IMR-90 (cell line): ENCODE measurements at regions not wholly inside any gene's neighbourhood (a gene's known extent, or its start where the extent isn't known, plus 50 kb on each side); places are given as distances from the start of the nearest gene placed in this dataset.

Experiments
- ATAC-seq: fragments of 200-7000 bp; cut with Tn5 transposase; 2 replicates; pipeline ENCODE4 v1.9.1; 2020; ENCODE audit warnings: low read depth, mild to moderate bottlenecking, moderate library complexity
- BruUV-seq: library from RNA; stranded (reverse); fragments of 400-500 nt; replicated peaks from 2 replicates; lab custom pipeline; 2021; lab: Mats Ljungman, UMichigan
- CTCF ChIA-PET: fragments of 300-600 bp; formaldehyde crosslinking; extraction: SDS; loops from one replicate; lab custom pipeline; 2021; ENCODE audit warnings: antibody characterized with exemption; lab: Yijun Ruan, JAX
- POLR2A ChIA-PET: fragments of 300-600 bp; sonication (Branson Sonifier 250); formaldehyde crosslinking; loops from one replicate; lab custom pipeline; 2022; ENCODE audit warnings: antibody characterized with exemption; ENCODE audit not compliant: unreplicated experiment; lab: Charles Lee
- DNase-seq: peaks from one replicate; pipeline ENCODE4 v3.0.0; 2013
- H2AFZ ChIP-seq: replicated peaks from 2 replicates; pipeline ENCODE3; 2013; ENCODE audit warnings: low read length, mild to moderate bottlenecking; ENCODE audit not compliant: poor library complexity
- H2AK5ac ChIP-seq: 2 replicates; pipeline ENCODE4 v1.6.1; 2013; ENCODE audit warnings: low read depth, low read length, inconsistent platforms
- H2AK9ac ChIP-seq: replicated peaks from 2 replicates; pipeline ENCODE3; 2013; ENCODE audit warnings: mild to moderate bottlenecking, low read depth, low read length, moderate library complexity; ENCODE audit not compliant: poor library complexity
- H2BK120ac ChIP-seq: 2 replicates; pipeline ENCODE4 v1.6.1; 2013; ENCODE audit warnings: low read depth, low read length, inconsistent platforms
- H2BK15ac ChIP-seq: 3 replicates; pipeline ENCODE4 v1.6.1; 2013; ENCODE audit warnings: low read depth, low read length, inconsistent platforms
- H2BK20ac ChIP-seq: 2 replicates; pipeline ENCODE4 v1.6.1; 2013; ENCODE audit warnings: low read depth, mild to moderate bottlenecking, inconsistent platforms, low read length, moderate library complexity
- H2BK5ac ChIP-seq: 2 replicates; pipeline ENCODE4 v1.6.1; 2013; ENCODE audit warnings: mild to moderate bottlenecking, low read depth, low read length, inconsistent platforms; ENCODE audit not compliant: poor library complexity, severe bottlenecking
- H3K14ac ChIP-seq: replicated peaks from 2 replicates; pipeline ENCODE4 v1.6.1; 2013; ENCODE audit warnings: low read depth, low read length, inconsistent platforms
- H3K18ac ChIP-seq: 2 replicates; pipeline ENCODE4 v1.6.1; 2013; ENCODE audit warnings: low read depth, low read length, control low read depth
- H3K23ac ChIP-seq: 2 replicates; pipeline ENCODE4 v1.6.1; 2013; ENCODE audit warnings: low read depth, low read length, inconsistent platforms
- H3K27ac ChIP-seq: 2 replicates; pipeline ENCODE4 v1.5.1; 2013; ENCODE audit warnings: mild to moderate bottlenecking, control low read depth, low read length; ENCODE audit not compliant: insufficient read depth
- H3K27me3 ChIP-seq: 2 replicates; pipeline ENCODE4 v1.6.1; 2013; ENCODE audit warnings: low read length; ENCODE audit not compliant: control insufficient read depth, insufficient read depth
- H3K36me3 ChIP-seq: 2 replicates; pipeline ENCODE4 v1.6.1; 2013; ENCODE audit warnings: low read length, mixed read lengths; ENCODE audit not compliant: control insufficient read depth, insufficient read depth
- H3K4ac ChIP-seq: 2 replicates; pipeline ENCODE4 v1.6.1; 2013; ENCODE audit warnings: low read depth, low read length, inconsistent platforms
- H3K4me1 ChIP-seq: 2 replicates; pipeline ENCODE4 v1.6.1; 2013; ENCODE audit warnings: low read length, mixed read lengths; ENCODE audit not compliant: control insufficient read depth, insufficient read depth
- H3K4me2 ChIP-seq: 2 replicates; pipeline ENCODE4 v1.6.1; 2013; ENCODE audit warnings: low read depth, mild to moderate bottlenecking, control low read depth, low read length, moderate library complexity
- H3K4me3 ChIP-seq: 2 replicates; pipeline ENCODE4 v1.5.1; 2013; ENCODE audit warnings: low read depth, mild to moderate bottlenecking, control low read depth, low read length, moderate library complexity; ENCODE audit not compliant: insufficient read depth
- H3K56ac ChIP-seq: 2 replicates; pipeline ENCODE4 v1.6.1; 2013; ENCODE audit warnings: low read length, inconsistent platforms; ENCODE audit not compliant: insufficient read depth; ENCODE audit errors: extremely low read depth
- H3K79me1 ChIP-seq, 2 experiments: 2 replicates each; pipeline ENCODE4 v1.6.1; 2013; ENCODE audit warnings: low read length in 2 of 2, inconsistent platforms in 1 of 2, low read depth in 1 of 2
- H3K9ac ChIP-seq: 2 replicates; pipeline ENCODE4 v1.6.1; 2013; ENCODE audit warnings: low read depth, low read length, control low read depth
- H3K9me1 ChIP-seq: 2 replicates; pipeline ENCODE4 v1.6.1; 2013; ENCODE audit warnings: low read length, inconsistent platforms; ENCODE audit not compliant: insufficient read depth
- H3K9me3 ChIP-seq: 2 replicates; pipeline ENCODE4 v1.6.1; 2013; ENCODE audit warnings: low read length; ENCODE audit not compliant: control insufficient read depth, insufficient read depth
- H4K20me1 ChIP-seq: 2 replicates; pipeline ENCODE4 v1.6.1; 2013; ENCODE audit warnings: low read length, inconsistent platforms; ENCODE audit not compliant: insufficient read depth
- H4K5ac ChIP-seq: 2 replicates; pipeline ENCODE4 v1.6.1; 2013; ENCODE audit warnings: mild to moderate bottlenecking, low read depth, low read length, control low read depth
- H4K8ac ChIP-seq, 2 experiments: 2 replicates each; pipeline ENCODE4 v1.6.1; 2013; ENCODE audit warnings: low read depth in 2 of 2, low read length in 2 of 2, control low read depth in 1 of 2, inconsistent platforms in 1 of 2
- H4K91ac ChIP-seq: 2 replicates; pipeline ENCODE4 v1.6.1; 2013; ENCODE audit warnings: low read depth, low read length, inconsistent platforms; ENCODE audit not compliant: insufficient read depth
- BHLHE40 ChIP-seq: fragments of 150-350 bp; IDR thresholded peaks from 2 replicates; pipeline ENCODE4 v1.6.1; 2016; ENCODE audit warnings: mild to moderate bottlenecking, low read depth, low read length
- CEBPB ChIP-seq: IDR thresholded peaks from 2 replicates; pipeline ENCODE4 v1.6.1; 2012; ENCODE audit warnings: low read depth, low read length, improper control_type of control experiment
- CHD1 ChIP-seq: IDR thresholded peaks from 2 replicates; pipeline ENCODE4 v1.6.1; 2012; ENCODE audit warnings: low read depth, low read length, improper control_type of control experiment
- FOS ChIP-seq: fragments of 150-350 bp; IDR thresholded peaks from 2 replicates; pipeline ENCODE4 v1.6.1; 2016; ENCODE audit warnings: low read depth, low read length
- MAFK ChIP-seq: IDR thresholded peaks from 2 replicates; pipeline ENCODE4 v1.6.1; 2012; ENCODE audit warnings: low read depth, low read length, improper control_type of control experiment
- MAZ ChIP-seq: IDR thresholded peaks from 2 replicates; pipeline ENCODE4 v1.6.1; 2012; ENCODE audit warnings: low read depth, mild to moderate bottlenecking, low read length, improper control_type of control experiment, moderate library complexity, borderline replicate concordance
- MXI1 ChIP-seq: IDR thresholded peaks from 2 replicates; pipeline ENCODE4 v1.6.1; 2012; ENCODE audit warnings: low read depth, mild to moderate bottlenecking, low read length, moderate library complexity, borderline replicate concordance
- NFE2L2 ChIP-seq: fragments of 150-350 bp; IDR thresholded peaks from 2 replicates; pipeline ENCODE4 v1.6.1; 2016; ENCODE audit warnings: low read depth, mild to moderate bottlenecking, low read length
- POLR2A ChIP-seq: IDR thresholded peaks from 2 replicates; pipeline ENCODE4 v1.6.1; 2012; ENCODE audit warnings: mild to moderate bottlenecking, low read depth, low read length
- RAD21 ChIP-seq: IDR thresholded peaks from 2 replicates; pipeline ENCODE4 v1.6.1; 2012; ENCODE audit warnings: low read length, improper control_type of control experiment
- RCOR1 ChIP-seq: IDR thresholded peaks from 2 replicates; pipeline ENCODE4 v1.6.1; 2012; ENCODE audit warnings: mild to moderate bottlenecking, low read length, improper control_type of control experiment; ENCODE audit not compliant: insufficient replicate concordance
- RFX5 ChIP-seq: IDR thresholded peaks from 2 replicates; pipeline ENCODE4 v1.8.0; 2012; ENCODE audit warnings: low read depth, mild to moderate bottlenecking, low read length, moderate library complexity
- SMC3 ChIP-seq: fragments of 150-350 bp; IDR thresholded peaks from 2 replicates; pipeline ENCODE4 v1.6.1; 2016; ENCODE audit warnings: low read depth, mild to moderate bottlenecking, antibody characterized with exemption, low read length, moderate library complexity
- USF2 ChIP-seq: fragments of 150-350 bp; IDR thresholded peaks from 2 replicates; pipeline ENCODE4 v1.6.1; 2017; ENCODE audit warnings: mild to moderate bottlenecking, antibody characterized with exemption, low read length, low read depth
- WGBS, 2 experiments: methylation state at CpG; one replicate each; pipeline versions ENCODE4 v1.1.5 to v1.1.7; 2013; ENCODE audit warnings: missing lambda C conversion rate in 2 of 2; ENCODE audit not compliant: insufficient read length in 1 of 2; ENCODE audit errors: extremely low coverage in 2 of 2; 5-methylcytosine and 5-hydroxymethylcytosine counted together
- dilution Hi-C: fragments of 300-500 bp; cut with HindIII; formaldehyde crosslinking; loops from one replicate; pipeline ENCODE4 v1.14.3; 2018; ENCODE audit warnings: low sequenced_read_pairs; ENCODE audit not compliant: unreplicated experiment
- in situ Hi-C: fragments of 300-500 bp; cut with MboI; formaldehyde crosslinking; loops from 3 replicates; pipeline ENCODE4 v1.14.3; 2019; ENCODE audit warnings: low sequenced_read_pairs, inconsistent platforms, mixed read lengths
- intact Hi-C: fragments of 100-400 bp; cut with micrococcal nuclease; formaldehyde crosslinking; loops from 2 replicates; pipeline ENCODE4 v1.10.0; 2022
- TF ChIP-seq, protein P1 (sequence below): conservative IDR thresholded peaks from 2 replicates; pipeline ENCODE4 v1.5.1; 2012; ENCODE audit warnings: mild to moderate bottlenecking, low read depth, low read length, improper control_type of control experiment
- TF ChIP-seq, protein P2 (sequence below): fragments of 150-350 bp; IDR thresholded peaks from 2 replicates; pipeline ENCODE4 v1.6.1; 2016; ENCODE audit warnings: low read depth, mild to moderate bottlenecking, low read length, moderate library complexity, borderline replicate concordance

GRCh38 chr12:97983796-97984195, 521.2 kb downstream of the RMST start:
- in situ Hi-C loops (no loop called here), dilution Hi-C loops (no loop called here), intact Hi-C loops (no loop called here)
- H3K9ac ChIP-seq, result no peak overlapping the region
- H3K27ac ChIP-seq, result no peak overlapping the region
- no TSS peak for BruUV-seq
- no peak overlapping the region for H2BK5ac ChIP-seq
- H3K9me3 ChIP-seq, result peaks cover 19% of the 10 kb centered on the region
- no peak overlapping the region for H2AFZ ChIP-seq
- no peak overlapping the region for H2BK20ac ChIP-seq
- H2AK9ac ChIP-seq, result no peak overlapping the region
- TF ChIP-seq, protein P1, sequence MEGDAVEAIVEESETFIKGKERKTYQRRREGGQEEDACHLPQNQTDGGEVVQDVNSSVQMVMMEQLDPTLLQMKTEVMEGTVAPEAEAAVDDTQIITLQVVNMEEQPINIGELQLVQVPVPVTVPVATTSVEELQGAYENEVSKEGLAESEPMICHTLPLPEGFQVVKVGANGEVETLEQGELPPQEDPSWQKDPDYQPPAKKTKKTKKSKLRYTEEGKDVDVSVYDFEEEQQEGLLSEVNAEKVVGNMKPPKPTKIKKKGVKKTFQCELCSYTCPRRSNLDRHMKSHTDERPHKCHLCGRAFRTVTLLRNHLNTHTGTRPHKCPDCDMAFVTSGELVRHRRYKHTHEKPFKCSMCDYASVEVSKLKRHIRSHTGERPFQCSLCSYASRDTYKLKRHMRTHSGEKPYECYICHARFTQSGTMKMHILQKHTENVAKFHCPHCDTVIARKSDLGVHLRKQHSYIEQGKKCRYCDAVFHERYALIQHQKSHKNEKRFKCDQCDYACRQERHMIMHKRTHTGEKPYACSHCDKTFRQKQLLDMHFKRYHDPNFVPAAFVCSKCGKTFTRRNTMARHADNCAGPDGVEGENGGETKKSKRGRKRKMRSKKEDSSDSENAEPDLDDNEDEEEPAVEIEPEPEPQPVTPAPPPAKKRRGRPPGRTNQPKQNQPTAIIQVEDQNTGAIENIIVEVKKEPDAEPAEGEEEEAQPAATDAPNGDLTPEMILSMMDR, result no peak
- no peak for TF ChIP-seq CEBPB
- no peak for TF ChIP-seq POLR2A
- no peak for TF ChIP-seq RCOR1
- no peak for TF ChIP-seq NFE2L2
- no peak for TF ChIP-seq CHD1
- no peak for TF ChIP-seq SMC3
- TF ChIP-seq MAFK, result no peak
- no peak for TF ChIP-seq BHLHE40
- no peak for TF ChIP-seq RAD21
- TF ChIP-seq USF2, result no peak
- TF ChIP-seq, protein P2, sequence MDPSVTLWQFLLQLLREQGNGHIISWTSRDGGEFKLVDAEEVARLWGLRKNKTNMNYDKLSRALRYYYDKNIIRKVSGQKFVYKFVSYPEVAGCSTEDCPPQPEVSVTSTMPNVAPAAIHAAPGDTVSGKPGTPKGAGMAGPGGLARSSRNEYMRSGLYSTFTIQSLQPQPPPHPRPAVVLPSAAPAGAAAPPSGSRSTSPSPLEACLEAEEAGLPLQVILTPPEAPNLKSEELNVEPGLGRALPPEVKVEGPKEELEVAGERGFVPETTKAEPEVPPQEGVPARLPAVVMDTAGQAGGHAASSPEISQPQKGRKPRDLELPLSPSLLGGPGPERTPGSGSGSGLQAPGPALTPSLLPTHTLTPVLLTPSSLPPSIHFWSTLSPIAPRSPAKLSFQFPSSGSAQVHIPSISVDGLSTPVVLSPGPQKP, result no peak
- no peak for TF ChIP-seq RFX5
- no peak for TF ChIP-seq FOS
- TF ChIP-seq MAZ, result no peak
- no peak for TF ChIP-seq MXI1
- H3K4me3 ChIP-seq, result no peak overlapping the region
- no CpG with 5 or more reads among the region's 3 CpGs for WGBS, 2 experiments
- H3K14ac ChIP-seq, result no peak overlapping the region
- no peak overlapping the region for H3K56ac ChIP-seq
- H3K9me1 ChIP-seq, result no peaks in the 10 kb centered on the region
- no peak overlapping the region for H3K4me2 ChIP-seq
- no peaks in the 10 kb centered on the region for H4K20me1 ChIP-seq
- ChIA-PET POLR2A (no interaction called here), CTCF (no interaction called here)
- no peak overlapping the region for H3K4ac ChIP-seq
- no peak overlapping the region for H2BK15ac ChIP-seq
- no peak overlapping the region for H4K91ac ChIP-seq
- no peaks in the 10 kb centered on the region for H3K79me1 ChIP-seq
- H3K4me1 ChIP-seq, result no peaks in the 10 kb centered on the region
- no peaks in the 10 kb centered on the region for H3K27me3 ChIP-seq
- H3K36me3 ChIP-seq, result no peaks in the 10 kb centered on the region
- DNase-seq, result no peak
- no peak overlapping the region for H4K5ac ChIP-seq
- no peak for ATAC-seq
- H2BK120ac ChIP-seq, result no peak overlapping the region
- H4K8ac ChIP-seq, result no peak overlapping the region
- H3K18ac ChIP-seq, result no peak overlapping the region
- H2AK5ac ChIP-seq, result no peak overlapping the region
- no peak overlapping the region for H3K23ac ChIP-seq
